GM18868 (cell line): ENCODE measurements at regions not wholly inside any gene's neighbourhood (a gene's known extent, or its start where the extent isn't known, plus 50 kb on each side); places are given as distances from the start of the nearest gene placed in this dataset.

Experiments
- ATAC-seq: cut with Tn5 transposase; IDR thresholded peaks from one replicate; pipeline ENCODE4 v1.9.1; 2021; ENCODE audit warnings: mild to moderate bottlenecking, moderate library complexity; ENCODE audit not compliant: unreplicated experiment

- no peak for ATAC-seq
Observed at GRCh38 chr20:40416274-40416673, 272.8 kb downstream of the MAFB start.

DNA sequence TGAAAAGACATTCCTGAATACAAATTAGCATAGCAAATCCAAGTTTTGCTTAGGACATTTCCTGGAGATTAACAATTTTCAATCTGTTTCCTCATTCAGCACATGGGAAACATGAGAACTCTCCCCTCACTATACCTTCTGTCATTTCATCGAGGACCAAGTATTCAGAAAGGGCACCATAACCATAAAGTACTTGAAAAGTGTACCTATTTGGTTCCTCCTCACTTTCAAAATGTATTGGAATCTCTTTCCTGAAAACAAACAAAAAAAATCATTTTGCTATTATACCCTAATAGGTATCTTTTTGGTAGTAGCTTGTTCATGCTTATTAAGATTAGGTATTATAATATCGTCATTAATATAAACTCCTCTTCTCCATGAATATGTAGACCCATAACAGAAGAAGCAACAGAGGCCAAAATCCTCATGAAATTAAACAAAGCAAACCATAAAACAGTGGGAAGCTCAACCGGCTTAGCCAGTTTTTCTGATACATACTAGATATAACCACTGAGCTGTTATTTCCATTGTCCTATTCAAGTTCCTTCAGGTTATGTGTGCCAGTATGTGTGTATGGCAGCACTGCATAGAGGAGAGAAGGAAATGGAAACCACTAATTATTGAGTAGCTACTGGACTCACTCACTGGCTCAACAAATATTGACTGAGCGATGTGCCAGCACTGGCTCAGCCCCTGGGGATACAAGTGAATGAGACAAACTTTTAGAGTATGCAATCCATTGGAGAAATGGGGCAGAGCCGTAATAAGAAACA lies 274.0 kb downstream of the MAFB start:
- ATAC-seq, result no peak

DNA sequence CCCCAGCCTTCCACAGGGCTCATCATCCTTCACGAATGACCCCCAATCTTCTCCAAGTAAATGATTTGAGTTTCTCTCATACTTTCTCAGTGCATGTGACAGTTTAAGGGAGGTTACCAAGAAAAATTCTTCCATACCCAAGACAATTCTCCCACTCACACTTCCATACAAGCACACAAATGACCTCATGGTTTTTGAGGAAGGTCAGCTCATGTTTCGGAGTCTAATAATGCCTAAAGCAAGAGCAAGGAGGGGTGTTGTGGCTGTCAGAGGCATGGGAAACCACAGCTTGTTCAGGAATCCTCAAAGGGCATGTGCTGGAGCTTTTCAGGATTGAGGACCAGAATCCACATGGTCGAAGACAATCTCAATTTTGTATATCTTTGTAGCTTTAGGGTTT lies 279.0 kb downstream of the MAFB start:
- no peak for ATAC-seq

GRCh38 chr20:40397467-40397866 lies 291.6 kb downstream of the MAFB start:
- ATAC-seq, result no peak

GRCh38 chr20:40393197-40394079 lies 295.6 kb downstream of the MAFB start:
- ATAC-seq, result no peak

- ATAC-seq, result no peak
Observed at GRCh38 chr20:40390654-40391053, 298.4 kb downstream of the MAFB start.

- no peak for ATAC-seq
Observed at GRCh38 chr20:40370800-40371199, 318.2 kb downstream of the MAFB start.

- no peak for ATAC-seq
Observed at GRCh38 chr20:40368876-40369275, 320.2 kb downstream of the MAFB start.

GRCh38 chr20:40361916-40362315 lies 327.1 kb downstream of the MAFB start:
- ATAC-seq, result no peak

DNA sequence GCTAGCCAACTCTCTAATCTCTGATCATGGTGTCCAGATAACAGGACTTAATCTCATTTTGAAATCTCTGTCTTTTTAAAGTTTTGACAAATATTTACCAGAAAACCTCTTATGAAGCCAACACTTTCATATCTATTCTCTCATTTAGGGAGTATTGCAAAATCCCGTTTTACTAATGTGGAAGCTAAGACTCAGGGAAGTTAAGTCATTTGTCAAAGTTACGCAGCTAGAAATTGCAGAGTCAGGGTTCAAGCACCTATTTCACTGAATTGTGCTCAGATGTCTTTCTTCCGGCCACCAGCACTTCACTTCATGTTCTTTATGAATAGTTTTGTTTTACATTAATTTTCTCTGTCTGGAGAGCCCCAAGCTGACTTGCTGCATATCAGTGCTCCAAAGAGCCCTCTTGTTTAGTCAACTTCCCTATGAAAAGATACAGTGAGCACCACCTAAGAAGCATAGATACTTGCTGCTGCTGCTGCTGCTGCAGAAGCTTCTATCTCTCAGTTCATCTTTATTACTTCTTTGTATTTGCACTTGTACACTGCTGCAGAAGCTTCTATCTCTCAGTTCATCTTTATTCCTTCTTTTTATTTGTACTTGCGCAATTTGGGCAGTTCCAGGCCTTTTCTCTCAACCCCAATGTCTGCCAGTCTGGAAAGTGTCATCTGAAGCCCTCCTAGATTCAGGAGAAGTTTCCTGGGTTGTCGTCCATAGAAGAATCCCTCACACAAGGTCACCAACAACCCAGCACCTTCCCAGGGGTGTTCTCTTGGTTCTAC lies 329.7 kb downstream of the MAFB start:
- no peak for ATAC-seq

DNA sequence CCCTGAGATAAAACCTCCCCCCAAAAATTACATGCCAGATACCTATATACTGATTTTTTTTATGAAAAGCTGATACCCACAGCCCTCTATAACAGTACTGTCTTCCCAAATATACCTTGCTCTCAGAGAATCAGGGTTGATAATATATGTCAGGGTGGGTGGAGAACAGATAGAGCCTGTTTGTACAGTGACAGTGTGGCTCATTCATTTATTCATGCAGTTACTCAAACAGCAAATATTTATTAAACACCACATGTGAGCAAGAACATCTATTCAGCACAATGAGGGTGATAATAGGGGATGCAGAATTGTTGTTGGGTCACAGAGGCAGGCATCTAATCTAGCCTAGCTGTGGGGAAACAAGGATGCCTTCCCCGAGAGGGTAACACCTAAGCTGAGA lies 334.2 kb downstream of the MAFB start:
- no peak for ATAC-seq

GRCh38 chr20:40343390-40343789 lies 345.6 kb downstream of the MAFB start:
- ATAC-seq, result no peak

DNA sequence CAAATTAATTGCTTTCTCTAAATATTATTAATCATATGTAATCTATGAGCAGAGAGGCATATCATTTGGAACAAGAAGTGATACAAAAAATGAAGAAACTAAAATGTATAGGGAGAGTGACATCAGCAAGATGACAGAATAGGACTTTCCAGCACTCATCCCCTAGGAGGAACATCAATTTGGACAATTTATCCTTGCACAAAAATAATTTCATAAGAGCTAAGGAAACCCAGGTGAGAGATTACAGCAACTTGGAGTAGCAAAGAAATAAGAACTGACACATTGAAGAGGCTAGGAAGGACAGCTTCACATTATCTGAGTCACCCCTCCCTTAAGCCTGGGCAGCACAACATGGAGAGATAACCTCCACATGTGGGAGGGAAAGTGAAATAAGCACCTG lies 347.5 kb downstream of the MAFB start:
- ATAC-seq, result no peak

- no peak for ATAC-seq
Observed at GRCh38 chr20:40339661-40340449, 349.2 kb downstream of the MAFB start.

DNA sequence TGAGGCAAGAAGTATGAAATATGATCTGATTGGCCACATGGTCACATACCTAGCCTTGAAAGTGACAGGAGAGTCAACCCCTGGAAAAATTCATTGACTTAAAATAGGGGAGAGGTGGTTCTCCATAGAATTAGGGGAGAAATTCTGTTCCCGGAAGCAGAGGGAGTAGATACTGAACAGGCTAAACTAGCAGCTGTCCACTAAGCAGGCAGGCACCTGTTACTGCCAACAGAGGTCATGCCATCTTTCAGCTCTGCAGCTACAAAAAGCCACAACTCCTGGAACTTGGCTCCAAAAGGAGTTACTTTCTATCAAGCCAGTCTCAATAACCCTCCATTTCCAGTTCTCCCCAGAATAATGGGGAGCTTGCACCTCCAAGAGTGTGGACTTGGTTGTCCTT lies 352.5 kb downstream of the MAFB start:
- no peak for ATAC-seq

DNA sequence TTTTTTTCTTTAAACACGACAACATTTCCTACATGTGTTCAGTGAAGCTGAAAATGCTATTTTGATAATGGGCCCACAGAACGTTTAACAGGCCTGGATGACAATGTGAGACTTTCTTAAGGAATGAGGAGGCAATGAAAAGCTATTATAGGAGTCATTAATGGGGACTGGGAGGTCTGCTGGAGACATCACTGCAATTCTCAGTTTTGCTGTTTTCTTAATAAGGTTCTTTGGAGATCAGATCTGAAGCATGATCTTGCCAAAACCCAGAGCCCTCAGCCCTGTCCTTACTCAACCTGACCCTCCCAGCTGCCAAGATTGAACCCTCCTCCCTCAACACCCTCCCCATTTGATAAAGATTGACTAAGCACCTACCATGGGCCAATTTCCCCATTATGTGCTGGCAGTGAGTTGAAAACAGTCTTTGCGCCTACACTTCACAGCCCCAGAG lies 353.1 kb downstream of the MAFB start:
- no peak for ATAC-seq

DNA sequence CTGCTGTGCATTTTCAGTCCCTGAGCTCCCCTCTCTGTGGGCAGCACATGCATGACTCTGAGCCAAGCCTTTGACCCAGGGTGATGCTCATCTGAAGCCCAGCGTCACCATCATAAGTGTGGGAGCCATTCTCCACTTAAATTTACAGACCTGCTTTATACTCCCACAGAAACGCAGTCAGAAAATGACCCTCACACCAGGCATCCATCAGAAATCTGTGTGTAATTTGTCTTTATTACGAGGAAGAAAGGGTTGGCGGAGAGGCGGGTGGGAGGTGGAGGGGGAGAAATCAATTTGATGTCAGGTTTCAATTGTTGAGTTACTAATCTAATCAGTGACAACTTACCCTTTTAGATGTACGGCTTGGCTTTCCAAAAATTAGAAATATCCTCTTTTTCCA lies 353.6 kb downstream of the MAFB start:
- no peak for ATAC-seq

DNA sequence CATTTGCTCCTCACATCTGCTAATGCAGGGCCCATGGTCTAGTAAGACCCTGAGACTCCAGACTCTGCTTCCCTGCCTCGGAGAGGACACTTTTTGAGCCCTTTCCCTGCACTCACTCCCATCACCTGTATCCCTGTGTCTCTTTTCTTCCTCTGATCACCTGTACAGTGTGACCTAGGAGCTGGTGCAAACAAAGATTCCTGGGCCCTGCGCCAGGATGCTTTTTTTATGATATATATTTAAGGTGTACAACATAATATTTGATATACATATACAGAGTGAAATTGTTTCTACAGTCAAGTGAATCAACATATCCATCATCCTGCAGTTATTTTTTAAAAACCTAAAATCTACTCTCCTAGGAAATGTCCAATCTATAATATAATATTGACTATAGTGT lies 355.4 kb downstream of the MAFB start:
- ATAC-seq, result no peak

DNA sequence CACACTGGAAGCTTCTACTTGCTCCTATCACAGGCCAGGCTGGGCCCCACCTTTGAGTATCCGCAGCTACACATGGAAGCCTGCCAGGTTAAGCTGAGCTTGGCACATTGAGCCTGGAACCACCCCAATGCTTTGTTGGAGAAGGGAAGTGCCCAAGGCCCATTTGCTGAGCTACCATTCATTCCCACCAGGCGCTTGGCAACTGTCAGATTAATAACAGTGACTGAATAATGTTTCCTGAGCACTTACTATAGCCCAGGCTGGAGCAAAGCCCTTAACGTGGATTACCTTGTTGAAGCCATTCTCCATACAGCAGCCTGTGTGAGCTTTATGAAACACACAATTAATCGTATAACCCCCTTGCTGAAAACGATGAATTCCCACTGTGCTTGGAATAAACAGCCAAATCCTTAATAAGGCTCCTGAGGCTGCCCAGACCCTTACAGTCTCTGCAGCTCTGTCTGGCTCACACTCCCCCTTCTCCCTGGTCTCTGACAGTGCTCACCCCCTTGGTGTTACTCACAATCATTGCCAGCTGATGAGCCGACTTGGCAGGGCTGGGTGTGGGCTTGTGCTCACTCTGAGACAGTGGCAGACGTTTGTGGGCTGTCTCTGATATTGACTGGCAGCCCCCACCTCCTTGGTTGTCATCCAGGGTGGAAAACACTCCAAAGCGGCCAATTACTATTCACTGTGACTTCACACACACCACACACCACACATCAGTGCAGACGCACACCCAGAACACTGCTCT lies 357.1 kb downstream of the MAFB start:
- no peak for ATAC-seq

- no peak for ATAC-seq
Observed at GRCh38 chr20:40331249-40331648, 357.8 kb downstream of the MAFB start.
